ENCODE measurements at regions not wholly inside any gene's neighbourhood (a gene's known extent, or its start where the extent isn't known, plus 50 kb on each side); places are given as distances from the start of the nearest gene placed in this dataset.
A peak's percentile ranks its signal among the peaks of the same experiment; 100 is the strongest.

DNA sequence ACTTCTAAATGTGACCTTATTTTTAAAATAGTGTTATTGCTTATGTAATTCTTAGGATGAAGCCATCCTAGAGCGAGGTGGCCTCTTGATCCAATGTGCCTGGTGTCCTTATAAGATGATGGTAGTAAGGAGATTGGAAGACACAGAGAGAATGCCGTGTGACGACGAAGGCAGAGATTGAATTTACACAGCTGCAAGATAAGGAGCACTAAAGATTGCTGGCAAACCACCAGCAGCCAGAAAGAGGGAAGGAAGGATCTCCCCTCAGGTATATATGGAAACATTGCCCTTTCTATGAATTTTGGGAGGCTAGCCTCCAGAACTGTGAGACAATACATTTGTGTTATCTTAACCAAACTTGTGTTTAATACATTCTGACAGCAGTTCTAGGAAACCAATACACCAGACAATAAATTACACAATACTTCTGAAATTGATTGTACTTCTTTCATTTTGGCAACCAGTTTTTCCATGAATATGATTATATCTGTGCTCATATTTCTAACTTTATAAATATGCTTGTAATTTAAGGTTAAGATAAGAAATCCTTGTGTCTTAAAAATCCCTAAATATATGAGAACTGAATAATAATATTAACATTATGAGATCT, 86.3 kb upstream of the VPREB1 start:
- H3K4me1 Mint-ChIP-seq = peaks cover 6 to 9% (median 9%) of the 10 kb centered on the region in 3 donors
- CTCF ChIA-PET = interaction anchor here (1.8 kb wide), 1 partner anchor 37 kb away, joined by 6 read pairs; no protein-coding TSS in a partner anchor
- Histone ChIP-seq H3K36me3 (ENCODE audit: insufficient read depth, low read length) (no peaks in the 10 kb centered on the region), H3K9me3 (ENCODE audit: low read length) (no peaks in the 10 kb centered on the region), H3K27ac (ENCODE audit: low read depth, low read length) (no peak overlapping the region), H3K4me3 (ENCODE audit: low read length) (no peak overlapping the region), H3K27me3 (ENCODE audit: insufficient read depth, low read length, poor library complexity, severe bottlenecking) (no peaks in the 10 kb centered on the region), H3K4me1 (ENCODE audit: insufficient read depth, low read length) (no peaks in the 10 kb centered on the region)
- peaks cover 0 to 2% (median 0%) of the 10 kb centered on the region in 5 donors for H3K9me3 Mint-ChIP-seq
- H3K4me3 Mint-ChIP-seq = no peak overlapping the region
- POLR2A ChIA-PET = no interaction called here
- H3K27ac Mint-ChIP-seq = no peak overlapping the region
- peaks cover 7 to 17% of the 10 kb centered on the region in 2 donors for H3K27me3 Mint-ChIP-seq
- no peaks in the 10 kb centered on the region for H3K36me3 Mint-ChIP-seq
- no peak for DNase-seq

DNA sequence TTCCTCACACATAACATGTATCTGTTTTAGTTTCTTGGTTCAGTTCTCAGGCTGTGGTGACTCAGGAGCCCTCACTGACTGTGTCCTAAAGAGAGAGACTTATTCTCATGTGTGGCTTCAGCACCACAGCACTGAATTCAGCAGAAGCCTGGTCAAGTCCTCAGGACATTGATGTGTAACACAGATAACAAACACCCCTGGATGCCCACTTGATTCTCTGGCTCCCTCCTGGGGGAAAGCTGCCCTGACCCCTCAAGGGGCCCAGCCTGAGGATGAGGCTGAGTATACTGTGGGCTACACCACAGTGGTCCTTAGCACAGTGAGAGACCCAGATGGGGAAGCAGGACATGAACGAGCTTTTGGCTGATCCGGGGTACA, 87.2 kb upstream of the VPREB1 start:
- H3K36me3 Mint-ChIP-seq = no peaks in the 10 kb centered on the region
- H3K9me3 Mint-ChIP-seq = peaks cover 0 to 2% (median 0%) of the 10 kb centered on the region in 5 donors
- H3K27ac Mint-ChIP-seq = no peak overlapping the region
- Histone ChIP-seq H3K9me3 (ENCODE audit: low read length) (no peaks in the 10 kb centered on the region), H3K4me3 (ENCODE audit: low read length) (no peak overlapping the region), H3K36me3 (ENCODE audit: insufficient read depth, low read length) (no peaks in the 10 kb centered on the region), H3K27me3 (ENCODE audit: insufficient read depth, low read length, poor library complexity, severe bottlenecking) (no peaks in the 10 kb centered on the region), H3K4me1 (ENCODE audit: insufficient read depth, low read length) (no peaks in the 10 kb centered on the region), H3K27ac (ENCODE audit: low read depth, low read length) (no peak overlapping the region)
- ChIA-PET POLR2A (no interaction called here), CTCF (interaction anchor here (1.3 to 1.8 kb wide), 2 partner anchors 23 to 38 kb away, joined by 3 to 6 read pairs; no protein-coding TSS in a partner anchor)
- DNase-seq = no peak
- H3K4me3 Mint-ChIP-seq = no peak overlapping the region
- peaks cover 6 to 9% (median 9%) of the 10 kb centered on the region in 3 donors for H3K4me1 Mint-ChIP-seq
- H3K27me3 Mint-ChIP-seq = peaks cover 7 to 16% of the 10 kb centered on the region in 2 donors

DNA sequence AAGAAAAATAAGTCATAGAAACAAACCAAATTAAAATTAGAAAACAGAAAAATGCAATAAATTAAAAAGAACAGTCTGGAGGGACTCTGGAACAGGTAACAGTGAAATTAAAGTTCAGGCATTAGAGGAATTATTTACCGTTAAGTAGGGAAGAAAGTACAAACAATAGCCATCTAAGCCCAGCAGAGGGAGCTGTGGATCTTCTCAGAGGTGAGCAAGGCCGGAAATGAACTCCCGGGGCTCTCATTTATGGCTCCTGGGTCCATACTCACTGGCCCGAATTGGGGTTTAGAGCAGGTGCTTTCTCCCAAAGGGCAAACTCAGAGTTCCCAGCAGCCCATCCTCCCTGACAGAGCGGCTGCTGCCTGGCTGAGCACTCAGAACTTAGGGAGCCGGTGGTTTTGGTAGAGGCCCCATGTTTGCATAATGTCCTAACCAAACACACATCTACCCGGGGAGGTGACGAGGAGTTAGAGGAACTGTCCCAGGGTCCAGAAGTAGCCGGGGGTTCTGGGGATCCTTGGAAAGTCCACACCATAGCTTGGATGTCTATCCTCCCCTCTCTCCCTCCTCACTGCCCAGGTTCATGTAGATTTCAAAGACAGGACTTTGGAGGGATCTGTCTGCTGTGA, 87.8 kb upstream of the VPREB1 start:
- DNase-seq = peak; percentile 22 to 72 (median 46)
- H3K27ac Mint-ChIP-seq = peak overlapping the region in 1 of 8 donors; percentile 26
- H3K9me3 ChIP-seq (ENCODE audit: low read length) = no peaks in the 10 kb centered on the region
- peaks cover 5 to 17% of the 10 kb centered on the region in 2 donors for H3K27me3 Mint-ChIP-seq
- ChIA-PET CTCF (interaction anchor here (1.3 to 1.8 kb wide), 2 partner anchors 23 to 39 kb away, joined by 3 to 6 read pairs; no protein-coding TSS in a partner anchor), POLR2A (no interaction called here)
- H3K4me3 Mint-ChIP-seq = peak overlapping the region in 1 of 7 donors; percentile 10
- H3K9me3 Mint-ChIP-seq = peaks cover 0 to 2% (median 0%) of the 10 kb centered on the region in 5 donors
- H3K4me1 Mint-ChIP-seq = peaks cover 6 to 9% (median 9%) of the 10 kb centered on the region in 3 donors
- no peaks in the 10 kb centered on the region for H3K36me3 Mint-ChIP-seq
- H3K27ac ChIP-seq (ENCODE audit: low read depth, low read length) = no peak overlapping the region
- peaks cover 1% of the 10 kb centered on the region for H3K27me3 ChIP-seq (ENCODE audit: insufficient read depth, low read length, poor library complexity, severe bottlenecking)
- H3K36me3 ChIP-seq (ENCODE audit: insufficient read depth, low read length) = no peaks in the 10 kb centered on the region
- no peak overlapping the region for H3K4me3 ChIP-seq (ENCODE audit: low read length)
- H3K4me1 ChIP-seq (ENCODE audit: insufficient read depth, low read length) = no peaks in the 10 kb centered on the region

DNA sequence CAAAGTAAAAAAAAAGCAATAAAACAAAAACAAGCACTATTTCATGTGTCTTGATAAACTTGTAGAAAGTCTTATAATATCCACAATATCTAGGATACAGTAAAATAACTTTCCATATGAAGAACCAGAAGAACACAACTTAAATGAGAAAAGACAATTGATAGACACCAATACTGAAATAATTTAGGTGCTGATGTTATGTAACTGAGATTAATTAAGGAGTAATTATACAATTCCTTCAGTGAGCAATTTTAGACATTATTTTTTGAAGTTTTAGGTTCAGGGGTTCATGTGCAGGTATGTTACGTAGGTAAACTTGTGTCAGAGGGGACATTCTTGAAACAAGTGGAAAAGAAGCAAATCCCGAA, 88.3 kb upstream of the VPREB1 start:
- ChIA-PET CTCF (interaction anchor here (1.8 kb wide), 1 partner anchor 39 kb away, joined by 6 read pairs; no protein-coding TSS in a partner anchor), POLR2A (no interaction called here)
- no peaks in the 10 kb centered on the region for H3K36me3 ChIP-seq (ENCODE audit: insufficient read depth, low read length)
- no peak overlapping the region for H3K4me3 Mint-ChIP-seq
- H3K36me3 Mint-ChIP-seq = no peaks in the 10 kb centered on the region
- no peaks in the 10 kb centered on the region for H3K4me1 ChIP-seq (ENCODE audit: insufficient read depth, low read length)
- H3K4me1 Mint-ChIP-seq = peaks cover 6 to 9% (median 9%) of the 10 kb centered on the region in 3 donors
- peaks cover 0 to 2% (median 0%) of the 10 kb centered on the region in 5 donors for H3K9me3 Mint-ChIP-seq
- no peak for DNase-seq
- H3K27ac Mint-ChIP-seq = no peak overlapping the region
- peaks cover 7 to 22% of the 10 kb centered on the region in 2 donors for H3K27me3 Mint-ChIP-seq
- no peaks in the 10 kb centered on the region for H3K9me3 ChIP-seq (ENCODE audit: low read length)
- H3K27ac ChIP-seq (ENCODE audit: low read depth, low read length) = no peak overlapping the region
- H3K4me3 ChIP-seq (ENCODE audit: low read length) = no peak overlapping the region
- peaks cover 6% of the 10 kb centered on the region for H3K27me3 ChIP-seq (ENCODE audit: insufficient read depth, low read length, poor library complexity, severe bottlenecking)

DNA sequence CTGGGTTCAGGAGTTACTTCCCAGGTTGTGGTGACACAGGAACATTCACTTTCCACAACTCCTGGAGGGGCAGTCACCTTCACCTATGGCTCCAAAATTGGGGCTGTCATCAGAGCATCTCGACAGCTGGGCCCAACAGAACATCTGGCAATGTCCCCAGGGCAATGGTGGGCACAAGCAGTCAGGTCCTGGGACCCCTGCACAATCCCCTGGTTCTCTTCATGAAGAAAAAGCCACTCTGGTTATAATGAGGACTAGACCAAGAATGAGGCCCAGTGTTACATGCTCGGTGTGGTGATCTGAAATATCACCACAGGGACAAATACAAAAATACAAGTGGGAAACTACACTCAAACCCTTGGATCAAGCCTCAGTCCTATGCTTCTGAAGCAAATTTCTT, 89.0 kb upstream of the VPREB1 start:
- Histone ChIP-seq H3K4me3 (ENCODE audit: low read length) (no peak overlapping the region), H3K36me3 (ENCODE audit: insufficient read depth, low read length) (no peaks in the 10 kb centered on the region), H3K4me1 (ENCODE audit: insufficient read depth, low read length) (no peaks in the 10 kb centered on the region), H3K27ac (ENCODE audit: low read depth, low read length) (no peak overlapping the region), H3K27me3 (ENCODE audit: insufficient read depth, low read length, poor library complexity, severe bottlenecking) (peaks cover 9% of the 10 kb centered on the region), H3K9me3 (ENCODE audit: low read length) (no peaks in the 10 kb centered on the region)
- Mint-ChIP-seq H3K4me1 (peaks cover 6 to 9% (median 9%) of the 10 kb centered on the region in 3 donors), H3K9me3 (peaks cover 0 to 2% (median 0%) of the 10 kb centered on the region in 5 donors), H3K27me3 (peaks cover 7 to 26% of the 10 kb centered on the region in 2 donors), H3K27ac (no peak overlapping the region), H3K36me3 (no peaks in the 10 kb centered on the region), H3K4me3 (no peak overlapping the region)
- POLR2A ChIA-PET = no interaction called here
- CTCF ChIA-PET = interaction anchor here (1.1 kb wide), 1 partner anchor 45 kb away, joined by 3 read pairs; no protein-coding TSS in a partner anchor
- no peak for DNase-seq

DNA sequence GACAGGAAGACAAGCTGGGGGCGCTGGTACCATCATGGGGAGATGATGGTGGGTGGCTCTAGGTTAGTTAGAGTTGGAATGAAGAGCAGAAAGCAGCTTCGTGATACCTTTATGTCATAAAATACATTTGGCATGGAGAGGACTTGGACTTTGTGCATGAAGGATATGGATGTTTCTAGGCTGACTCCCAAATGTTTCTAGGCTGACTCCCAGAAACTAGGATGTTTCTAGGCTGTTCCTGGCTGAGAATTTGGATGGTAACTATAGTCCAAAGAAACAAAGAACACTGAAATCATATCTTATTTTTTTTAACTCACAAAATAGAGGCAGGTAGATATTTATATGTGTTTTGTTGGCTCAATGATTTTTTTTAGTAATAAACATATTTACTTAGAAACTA, 89.4 kb upstream of the VPREB1 start:
- Mint-ChIP-seq H3K27me3 (peaks cover 9 to 30% of the 10 kb centered on the region in 2 donors), H3K9me3 (peaks cover 0 to 2% (median 0%) of the 10 kb centered on the region in 5 donors), H3K27ac (no peak overlapping the region), H3K36me3 (no peaks in the 10 kb centered on the region), H3K4me1 (peaks cover 6 to 9% (median 9%) of the 10 kb centered on the region in 3 donors), H3K4me3 (no peak overlapping the region)
- no peaks in the 10 kb centered on the region for H3K4me1 ChIP-seq (ENCODE audit: insufficient read depth, low read length)
- ChIA-PET CTCF (interaction anchor here (1.1 kb wide), 1 partner anchor 44 kb away, joined by 3 read pairs; no protein-coding TSS in a partner anchor), POLR2A (no interaction called here)
- no peaks in the 10 kb centered on the region for H3K9me3 ChIP-seq (ENCODE audit: low read length)
- H3K4me3 ChIP-seq (ENCODE audit: low read length) = no peak overlapping the region
- no peak for DNase-seq
- no peak overlapping the region for H3K27ac ChIP-seq (ENCODE audit: low read depth, low read length)
- H3K27me3 ChIP-seq (ENCODE audit: insufficient read depth, low read length, poor library complexity, severe bottlenecking) = peaks cover 10% of the 10 kb centered on the region
- H3K36me3 ChIP-seq (ENCODE audit: insufficient read depth, low read length) = no peaks in the 10 kb centered on the region

DNA sequence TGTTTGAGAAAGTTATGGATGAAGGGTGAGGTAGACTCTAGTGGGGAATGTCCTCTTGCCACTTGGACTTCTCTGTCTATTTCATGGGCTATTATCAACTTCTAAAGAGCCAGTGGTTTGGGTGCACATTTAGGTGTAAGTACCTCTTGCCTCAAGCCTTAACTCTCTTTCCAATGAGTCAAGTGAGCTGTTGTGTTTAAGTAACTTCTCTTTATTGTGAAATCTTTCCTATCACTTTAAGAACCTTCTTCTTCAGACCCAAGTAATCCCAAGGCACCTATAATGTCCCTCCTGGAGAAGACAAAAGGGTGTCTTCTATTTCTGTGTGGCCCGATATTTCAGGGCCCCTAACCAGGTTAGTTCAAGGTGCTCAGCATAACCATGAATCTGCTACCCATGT, 90.5 kb upstream of the VPREB1 start:
- Mint-ChIP-seq H3K4me1 (peaks cover 6 to 9% (median 9%) of the 10 kb centered on the region in 3 donors), H3K36me3 (no peaks in the 10 kb centered on the region), H3K27ac (no peak overlapping the region), H3K9me3 (no peaks in the 10 kb centered on the region), H3K4me3 (no peak overlapping the region), H3K27me3 (peaks cover 15 to 32% of the 10 kb centered on the region in 2 donors)
- Histone ChIP-seq H3K27ac (ENCODE audit: low read depth, low read length) (no peak overlapping the region), H3K4me1 (ENCODE audit: insufficient read depth, low read length) (no peaks in the 10 kb centered on the region), H3K4me3 (ENCODE audit: low read length) (no peak overlapping the region), H3K36me3 (ENCODE audit: insufficient read depth, low read length) (no peaks in the 10 kb centered on the region), H3K27me3 (ENCODE audit: insufficient read depth, low read length, poor library complexity, severe bottlenecking) (peaks cover 15% of the 10 kb centered on the region), H3K9me3 (ENCODE audit: low read length) (no peaks in the 10 kb centered on the region)
- ChIA-PET POLR2A (no interaction called here), CTCF (no interaction called here)
- DNase-seq = no peak

DNA sequence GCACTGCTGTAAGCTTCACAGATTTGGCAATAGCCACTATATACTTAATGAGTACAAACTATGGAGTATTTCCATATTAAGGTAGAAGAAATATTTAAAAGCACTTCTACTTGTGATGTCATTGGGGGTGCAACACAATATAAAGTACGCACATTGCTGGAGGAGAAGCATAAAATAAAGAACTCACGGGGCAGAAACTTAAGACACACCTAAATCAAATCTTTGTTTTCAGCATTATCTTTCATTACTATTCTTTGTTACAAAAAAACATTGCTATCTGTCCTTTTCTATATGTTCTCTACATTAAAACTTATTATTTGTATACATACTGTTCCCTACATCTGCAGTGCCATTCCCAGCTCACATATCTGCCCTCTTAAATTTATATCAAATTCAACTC, 93.3 kb upstream of the VPREB1 start:
- Mint-ChIP-seq H3K36me3 (no peaks in the 10 kb centered on the region), H3K27me3 (peaks cover 21 to 55% of the 10 kb centered on the region in 2 donors), H3K4me3 (no peak overlapping the region), H3K4me1 (no peaks in the 10 kb centered on the region), H3K27ac (no peak overlapping the region), H3K9me3 (no peaks in the 10 kb centered on the region)
- peaks cover 20% of the 10 kb centered on the region for H3K27me3 ChIP-seq (ENCODE audit: insufficient read depth, low read length, poor library complexity, severe bottlenecking)
- no peak for DNase-seq
- no peaks in the 10 kb centered on the region for H3K36me3 ChIP-seq (ENCODE audit: insufficient read depth, low read length)
- H3K27ac ChIP-seq (ENCODE audit: low read depth, low read length) = no peak overlapping the region
- ChIA-PET POLR2A (no interaction called here), CTCF (no interaction called here)
- H3K4me3 ChIP-seq (ENCODE audit: low read length) = no peak overlapping the region
- H3K4me1 ChIP-seq (ENCODE audit: insufficient read depth, low read length) = no peaks in the 10 kb centered on the region
- no peaks in the 10 kb centered on the region for H3K9me3 ChIP-seq (ENCODE audit: low read length)
